HEK293 (cell line): ENCODE measurements at regions not wholly inside any gene's neighbourhood (a gene's known extent, or its start where the extent isn't known, plus 50 kb on each side); places are given as distances from the start of the nearest gene placed in this dataset.

Source experiments
- ATF2 ChIP-seq: fragments of 450-650 bp; formaldehyde crosslinking; IDR thresholded peaks from 2 replicates; pipeline ENCODE4 v1.5.1; 2016; ENCODE audit warnings: missing biosample characterization, missing genetic modification characterization, low read depth
- CTCF ChIP-seq: fragments of 450-650 bp; formaldehyde crosslinking; IDR thresholded peaks from 2 replicates; pipeline ENCODE4 v1.5.1; 2016; ENCODE audit warnings: missing biosample characterization, missing genetic modification characterization
- HIC1 ChIP-seq: fragments of 450-650 bp; formaldehyde crosslinking; IDR thresholded peaks from 2 replicates; pipeline ENCODE4 v1.5.1; 2016; ENCODE audit warnings: missing biosample characterization, missing genetic modification characterization
- KLF10 ChIP-seq: fragments of 450-650 bp; IDR thresholded peaks from 2 replicates; pipeline ENCODE4 v1.5.1; 2018; ENCODE audit warnings: missing biosample characterization, mild to moderate bottlenecking, missing genetic modification characterization
- KLF16 ChIP-seq: fragments of 450-650 bp; formaldehyde crosslinking; IDR thresholded peaks from 2 replicates; pipeline ENCODE4 v1.5.1; 2017; ENCODE audit warnings: missing biosample characterization, missing genetic modification characterization
- KLF8 ChIP-seq: fragments of 450-650 bp; formaldehyde crosslinking; IDR thresholded peaks from 2 replicates; pipeline ENCODE4 v1.5.1; 2016; ENCODE audit warnings: missing biosample characterization, missing genetic modification characterization
- KLF9 ChIP-seq: fragments of 450-650 bp; formaldehyde crosslinking; IDR thresholded peaks from 2 replicates; pipeline ENCODE4 v1.5.1; 2016; ENCODE audit warnings: missing biosample characterization, missing genetic modification characterization, low read depth
- PRDM10 ChIP-seq: fragments of 450-650 bp; formaldehyde crosslinking; IDR thresholded peaks from 2 replicates; pipeline ENCODE4 v1.5.1; 2016; ENCODE audit warnings: missing biosample characterization, missing genetic modification characterization
- TRIM28 ChIP-seq: IDR thresholded peaks from 2 replicates; pipeline ENCODE4 v1.6.1; 2011; ENCODE audit warnings: low read length, control low read depth, borderline replicate concordance
- ZBTB10 ChIP-seq: fragments of 450-650 bp; formaldehyde crosslinking; IDR thresholded peaks from 2 replicates; pipeline ENCODE4 v1.5.1; 2016; ENCODE audit warnings: missing biosample characterization, missing genetic modification characterization
- ZNF23 ChIP-seq: fragments of 450-650 bp; formaldehyde crosslinking; IDR thresholded peaks from 2 replicates; pipeline ENCODE4 v1.5.1; 2016; ENCODE audit warnings: missing biosample characterization, missing genetic modification characterization, borderline replicate concordance
- ZNF274 ChIP-seq, 2 experiments: fragments of 200-500 bp in 1 of 2; fragments of 450-650 bp in 1 of 2; sonication (Bioruptor generic) in 1 of 2; formaldehyde crosslinking in 1 of 2; IDR thresholded peaks; 2 replicates each; pipeline versions ENCODE4 v1.5.1 to v1.6.1; 2014 to 2016; ENCODE audit warnings: borderline replicate concordance in 1 of 2, inconsistent platforms in 1 of 2, low read length in 1 of 2, missing biosample characterization in 1 of 2, missing genetic modification characterization in 1 of 2

- no peak for TF ChIP-seq HIC1 (tag by site-specific recombination)
- TF ChIP-seq ZNF23, result no peak
- TF ChIP-seq KLF8 (tag by site-specific recombination), result no peak
- TF ChIP-seq ZBTB10, result no peak
- no peak for TF ChIP-seq KLF16 (tag by site-specific recombination)
- no peak for TF ChIP-seq KLF9 (tag by site-specific recombination)
- no peak for TF ChIP-seq CTCF (tag by site-specific recombination)
- TF ChIP-seq KLF10 (tag by site-specific recombination), result no peak
- TF ChIP-seq ATF2, result no peak
- TF ChIP-seq TRIM28, result no peak
- TF ChIP-seq PRDM10 (tag by site-specific recombination), result no peak
- TF ChIP-seq ZNF274 (IDR thresholded peaks at IDR 0.05; ENCODE audit: low read length), result no peak
- TF ChIP-seq ZNF274 (tag by site-specific recombination; IDR thresholded peaks at IDR 0.05; ENCODE audit: borderline replicate concordance), result no peak
Measured at GRCh38 chr2:217698691-217699090, 304.1 kb downstream of the TNS1 start.
